HepG2 (cell line): ENCODE measurements at regions not wholly inside any gene's neighbourhood (a gene's known extent, or its start where the extent isn't known, plus 50 kb on each side); places are given as distances from the start of the nearest gene placed in this dataset.

Source experiments
- ATAC-seq: fragments of 200-7000 bp; cut with Tn5 transposase; 3 replicates; pipeline ENCODE4 v1.9.1; 2020; ENCODE audit warnings: mild to moderate bottlenecking, moderate library complexity
- BruUV-seq: library from RNA; stranded (reverse); fragments of 400-500 nt; replicated peaks from 2 replicates; lab custom pipeline; 2021; lab: Mats Ljungman, UMichigan
- CTCF ChIA-PET: fragments of 300-600 bp; formaldehyde crosslinking; extraction: SDS; loops from one replicate; lab custom pipeline; 2021; ENCODE audit warnings: low total read pairs, inconsistent platforms, low intra/inter-chr PET ratio; lab: Yijun Ruan, JAX
- POLR2A ChIA-PET: fragments of 350-600 bp; sonication (Branson Sonifier 250); formaldehyde crosslinking; loops from one replicate; lab custom pipeline; 2020; ENCODE audit warnings: antibody characterized with exemption, inconsistent platforms; lab: Yijun Ruan, JAX
- DNase-seq: peaks from one replicate; pipeline ENCODE4 v3.0.0-alpha.2; 2015; ENCODE audit warnings: low spot score
- FAIRE-seq: peaks from 3 replicates; lab custom pipeline; 2011; peaks lifted over from hg19 to GRCh38; lab: Jason Lieb, UNC
- H2AFZ ChIP-seq: one replicate; pipeline ENCODE4 v1.6.1; 2011; ENCODE audit warnings: low read length, inconsistent platforms
- H3K27ac ChIP-seq: fragments of 300-600 bp; 3 replicates; pipeline ENCODE4 v1.8.0; 2011; ENCODE audit warnings: mixed run types, mild to moderate bottlenecking, mixed read lengths, low read length, inconsistent platforms; ENCODE audit not compliant: insufficient read depth; ENCODE audit errors: extremely low read length
- H3K27me3 ChIP-seq, 2 experiments: fragments of 200-600 bp in 1 of 2; 2 replicates in 1 of 2; 3 replicates in 1 of 2; pipeline versions ENCODE4 v1.6.0 to v1.8.0; 2011; ENCODE audit warnings: low read length in 2 of 2, mild to moderate bottlenecking in 2 of 2, moderate library complexity in 2 of 2, inconsistent platforms in 1 of 2; ENCODE audit not compliant: insufficient read depth in 2 of 2, control insufficient read depth in 1 of 2
- H3K36me3 ChIP-seq, 2 experiments: fragments of 200-600 bp in 1 of 2; replicated peaks in 1 of 2; 2 replicates in 1 of 2; 3 replicates in 1 of 2; pipeline versions ENCODE4 v1.5.1 to v1.8.0; 2011; ENCODE audit warnings: low read length in 2 of 2, inconsistent platforms in 1 of 2; ENCODE audit not compliant: insufficient read depth in 2 of 2, control insufficient read depth in 1 of 2
- H3K4me1 ChIP-seq: 2 replicates; pipeline ENCODE4 v1.5.1; 2012; ENCODE audit warnings: low read length, inconsistent platforms; ENCODE audit not compliant: insufficient read depth
- H3K4me2 ChIP-seq: 2 replicates; pipeline ENCODE4 v1.6.0; 2011; ENCODE audit warnings: low read depth, low read length, inconsistent platforms
- H3K4me3 ChIP-seq, 3 experiments: fragments of 200-600 bp in 1 of 3; sonication (generic), shearing (Covaris generic) in 1 of 3; replicated peaks in 1 of 3; 2 replicates each; pipeline ENCODE4 v1.5.1; 2011 to 2016; ENCODE audit warnings: low read length in 3 of 3, inconsistent platforms in 2 of 3, low read depth in 2 of 3, mild to moderate bottlenecking in 2 of 3, control low read depth in 1 of 3, mixed read lengths in 1 of 3; ENCODE audit not compliant: insufficient read depth in 1 of 3
- H3K79me2 ChIP-seq: one replicate; pipeline ENCODE4 v1.6.1; 2011; ENCODE audit warnings: low read length, inconsistent platforms; ENCODE audit not compliant: insufficient read depth
- H3K9ac ChIP-seq: 2 replicates; pipeline ENCODE4 v1.6.0; 2011; ENCODE audit warnings: mild to moderate bottlenecking, low read depth, low read length, inconsistent platforms; ENCODE audit not compliant: insufficient read depth
- H3K9me3 ChIP-seq: 2 replicates; pipeline ENCODE4 v1.5.1; 2012; ENCODE audit warnings: mild to moderate bottlenecking, low read length
- H4K20me1 ChIP-seq: 2 replicates; pipeline ENCODE4 v1.6.0; 2011; ENCODE audit warnings: inconsistent platforms, mild to moderate bottlenecking, low read length, moderate library complexity; ENCODE audit not compliant: insufficient read depth
- LCORL ChIP-seq, 2 experiments: fragments of 450-650 bp in 1 of 2; sonication (generic) in 1 of 2; formaldehyde crosslinking in 1 of 2; IDR thresholded peaks; 2 replicates each; pipeline versions ENCODE4 v1.5.0 to v1.6.1; 2017 to 2020; ENCODE audit warnings: antibody characterized with exemption in 1 of 2, missing genetic modification reagents in 1 of 2
- ZFP37 ChIP-seq: sonication (generic); formaldehyde crosslinking; IDR thresholded peaks from 2 replicates; pipeline ENCODE4 v1.4.0; 2020; ENCODE audit warnings: missing genetic modification reagents, borderline replicate concordance
- ZHX2 ChIP-seq, 2 experiments: sonication (generic) in 1 of 2; formaldehyde crosslinking in 1 of 2; IDR thresholded peaks; 2 replicates each; pipeline versions ENCODE4 v1.6.1 to v1.9.0; 2014 to 2022; ENCODE audit warnings: antibody characterized with exemption in 1 of 2, borderline replicate concordance in 1 of 2, inconsistent platforms in 1 of 2, low read depth in 1 of 2, missing genetic modification reagents in 1 of 2
- ZNF577 ChIP-seq: sonication (generic); formaldehyde crosslinking; IDR thresholded peaks from 2 replicates; pipeline ENCODE4 v1.4.0; 2020; ENCODE audit warnings: mild to moderate bottlenecking, low read depth, missing genetic modification reagents, borderline replicate concordance
- ZNF788 ChIP-seq: sonication (generic); formaldehyde crosslinking; IDR thresholded peaks from 2 replicates; pipeline ENCODE4 v1.5.0; 2020; ENCODE audit warnings: mild to moderate bottlenecking, missing genetic modification reagents, borderline replicate concordance
- WGBS: methylation state at CpG from one replicate; pipeline ENCODE4 v1.1.6; 2017; ENCODE audit warnings: low lambda C conversion rate; 5-methylcytosine and 5-hydroxymethylcytosine counted together
- in situ Hi-C: cut with HindIII; loops from 2 replicates; pipeline ENCODE4 v1.10.0; 2017; ENCODE audit warnings: low pct_unique_long_range_greater_than_20kb; ENCODE audit not compliant: extremely low pct_ligation_motif_present
- intact Hi-C: fragments of 100-400 bp; cut with micrococcal nuclease; formaldehyde crosslinking; loops from one replicate; pipeline ENCODE4 v1.10.0; 2022; ENCODE audit not compliant: unreplicated experiment
- TF ChIP-seq, protein P1 (sequence below): sonication (generic); formaldehyde crosslinking; IDR thresholded peaks from 2 replicates; pipeline ENCODE4 v1.8.1; 2022; ENCODE audit warnings: low read depth, mild to moderate bottlenecking, missing genetic modification reagents
- TF ChIP-seq, protein P2 (sequence below): sonication (generic); formaldehyde crosslinking; IDR thresholded peaks from 2 replicates; pipeline ENCODE4 v1.4.0; 2020; ENCODE audit warnings: mild to moderate bottlenecking, low read depth, missing genetic modification reagents
- TF ChIP-seq, protein P3 (sequence below): sonication (generic); formaldehyde crosslinking; IDR thresholded peaks from 2 replicates; pipeline ENCODE4 v1.5.0; 2020; ENCODE audit warnings: missing genetic modification reagents
- TF ChIP-seq, protein P4 (sequence below): sonication (generic); formaldehyde crosslinking; IDR thresholded peaks from 2 replicates; pipeline ENCODE4 v1.4.0; 2020; ENCODE audit warnings: missing genetic modification reagents

- H3K4me3 ChIP-seq: no peak overlapping the region
- H3K9me3 ChIP-seq: no peaks in the 10 kb centered on the region
- H3K4me1 ChIP-seq: no peaks in the 10 kb centered on the region
- no peaks in the 10 kb centered on the region for H3K27me3 ChIP-seq
- H3K9ac ChIP-seq: no peak overlapping the region
- H3K79me2 ChIP-seq: no peaks in the 10 kb centered on the region
- intact Hi-C loops (no loop called here), in situ Hi-C loops (no loop called here)
- ChIA-PET CTCF (no interaction called here), POLR2A (no interaction called here)
- H3K36me3 ChIP-seq: no peaks in the 10 kb centered on the region
- no peaks in the 10 kb centered on the region for H4K20me1 ChIP-seq
- DNase-seq: no peak
- no peak overlapping the region for H3K4me2 ChIP-seq
- no peak overlapping the region for H3K27ac ChIP-seq
- ATAC-seq: no peak
- 44% methylated on average over 2 of the region's 2 CpGs for WGBS
- no peak for FAIRE-seq
- no peak overlapping the region for H2AFZ ChIP-seq
- no TSS peak for BruUV-seq
- TF ChIP-seq, protein P1, sequence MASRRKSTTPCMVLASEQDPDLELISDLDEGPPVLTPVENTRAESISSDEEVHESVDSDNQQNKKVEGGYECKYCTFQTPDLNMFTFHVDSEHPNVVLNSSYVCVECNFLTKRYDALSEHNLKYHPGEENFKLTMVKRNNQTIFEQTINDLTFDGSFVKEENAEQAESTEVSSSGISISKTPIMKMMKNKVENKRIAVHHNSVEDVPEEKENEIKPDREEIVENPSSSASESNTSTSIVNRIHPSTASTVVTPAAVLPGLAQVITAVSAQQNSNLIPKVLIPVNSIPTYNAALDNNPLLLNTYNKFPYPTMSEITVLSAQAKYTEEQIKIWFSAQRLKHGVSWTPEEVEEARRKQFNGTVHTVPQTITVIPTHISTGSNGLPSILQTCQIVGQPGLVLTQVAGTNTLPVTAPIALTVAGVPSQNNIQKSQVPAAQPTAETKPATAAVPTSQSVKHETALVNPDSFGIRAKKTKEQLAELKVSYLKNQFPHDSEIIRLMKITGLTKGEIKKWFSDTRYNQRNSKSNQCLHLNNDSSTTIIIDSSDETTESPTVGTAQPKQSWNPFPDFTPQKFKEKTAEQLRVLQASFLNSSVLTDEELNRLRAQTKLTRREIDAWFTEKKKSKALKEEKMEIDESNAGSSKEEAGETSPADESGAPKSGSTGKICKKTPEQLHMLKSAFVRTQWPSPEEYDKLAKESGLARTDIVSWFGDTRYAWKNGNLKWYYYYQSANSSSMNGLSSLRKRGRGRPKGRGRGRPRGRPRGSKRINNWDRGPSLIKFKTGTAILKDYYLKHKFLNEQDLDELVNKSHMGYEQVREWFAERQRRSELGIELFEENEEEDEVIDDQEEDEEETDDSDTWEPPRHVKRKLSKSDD (CRISPR knock-in tag): no peak
- TF ChIP-seq ZNF788 (CRISPR knock-in tag) (no peak), ZFP37 (CRISPR knock-in tag) (no peak), ZHX2 (IDR thresholded peaks at IDR 0.05; ENCODE audit: low read depth) (no peak), ZHX2 (CRISPR knock-in tag; IDR thresholded peaks at IDR 0.05; ENCODE audit: borderline replicate concordance) (no peak), LCORL (IDR thresholded peaks at IDR 0.05) (no peak), LCORL (CRISPR knock-in tag; IDR thresholded peaks at IDR 0.05) (no peak), ZNF577 (no peak)
- TF ChIP-seq, protein P2, sequence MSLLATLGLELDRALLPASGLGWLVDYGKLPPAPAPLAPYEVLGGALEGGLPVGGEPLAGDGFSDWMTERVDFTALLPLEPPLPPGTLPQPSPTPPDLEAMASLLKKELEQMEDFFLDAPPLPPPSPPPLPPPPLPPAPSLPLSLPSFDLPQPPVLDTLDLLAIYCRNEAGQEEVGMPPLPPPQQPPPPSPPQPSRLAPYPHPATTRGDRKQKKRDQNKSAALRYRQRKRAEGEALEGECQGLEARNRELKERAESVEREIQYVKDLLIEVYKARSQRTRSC (CRISPR knock-in tag): no peak
- TF ChIP-seq, protein P3, sequence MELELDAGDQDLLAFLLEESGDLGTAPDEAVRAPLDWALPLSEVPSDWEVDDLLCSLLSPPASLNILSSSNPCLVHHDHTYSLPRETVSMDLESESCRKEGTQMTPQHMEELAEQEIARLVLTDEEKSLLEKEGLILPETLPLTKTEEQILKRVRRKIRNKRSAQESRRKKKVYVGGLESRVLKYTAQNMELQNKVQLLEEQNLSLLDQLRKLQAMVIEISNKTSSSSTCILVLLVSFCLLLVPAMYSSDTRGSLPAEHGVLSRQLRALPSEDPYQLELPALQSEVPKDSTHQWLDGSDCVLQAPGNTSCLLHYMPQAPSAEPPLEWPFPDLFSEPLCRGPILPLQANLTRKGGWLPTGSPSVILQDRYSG: no peak
- TF ChIP-seq, protein P4, sequence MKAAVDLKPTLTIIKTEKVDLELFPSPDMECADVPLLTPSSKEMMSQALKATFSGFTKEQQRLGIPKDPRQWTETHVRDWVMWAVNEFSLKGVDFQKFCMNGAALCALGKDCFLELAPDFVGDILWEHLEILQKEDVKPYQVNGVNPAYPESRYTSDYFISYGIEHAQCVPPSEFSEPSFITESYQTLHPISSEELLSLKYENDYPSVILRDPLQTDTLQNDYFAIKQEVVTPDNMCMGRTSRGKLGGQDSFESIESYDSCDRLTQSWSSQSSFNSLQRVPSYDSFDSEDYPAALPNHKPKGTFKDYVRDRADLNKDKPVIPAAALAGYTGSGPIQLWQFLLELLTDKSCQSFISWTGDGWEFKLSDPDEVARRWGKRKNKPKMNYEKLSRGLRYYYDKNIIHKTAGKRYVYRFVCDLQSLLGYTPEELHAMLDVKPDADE: no peak
Observed at GRCh38 chr2:166665991-166666940, 172.2 kb upstream of the SCN7A start.
